Mesenchymal stem cell (in vitro differentiated cells and primary cell): ENCODE measurements at regions not wholly inside any gene's neighbourhood (a gene's known extent, or its start where the extent isn't known, plus 50 kb on each side); places are given as distances from the start of the nearest gene placed in this dataset.

Experiments used
- DNase-seq: peaks from one replicate; pipeline ENCODE4 v3.0.0-alpha.2; 2013
- H2AFZ ChIP-seq: one replicate; pipeline ENCODE4 v1.6.1; 2013; ENCODE audit warnings: low read depth, mild to moderate bottlenecking, control low read depth, inconsistent platforms, low read length, moderate library complexity
- H2AK5ac ChIP-seq: 2 replicates; pipeline ENCODE4 v1.6.1; 2013; ENCODE audit warnings: low read length, moderate library complexity, mild to moderate bottlenecking, inconsistent platforms; ENCODE audit not compliant: severe bottlenecking
- H2BK120ac ChIP-seq: one replicate; pipeline ENCODE4 v1.6.1; 2013; ENCODE audit warnings: low read depth, mild to moderate bottlenecking, inconsistent platforms, low read length, moderate library complexity
- H2BK12ac ChIP-seq, 2 experiments: one replicate each; pipeline ENCODE4 v1.6.1; 2013; ENCODE audit warnings: inconsistent platforms in 2 of 2, low read length in 2 of 2, mild to moderate bottlenecking in 2 of 2, moderate library complexity in 2 of 2, control low read depth in 1 of 2
- H2BK15ac ChIP-seq: one replicate; pipeline ENCODE4 v1.6.1; 2013; ENCODE audit warnings: mild to moderate bottlenecking, low read depth, inconsistent platforms; ENCODE audit not compliant: poor library complexity, severe bottlenecking
- H2BK5ac ChIP-seq: 2 replicates; pipeline ENCODE4 v1.6.1; 2013; ENCODE audit warnings: low read depth, mild to moderate bottlenecking, low read length, control low read depth, inconsistent platforms; ENCODE audit not compliant: poor library complexity, severe bottlenecking
- H3K14ac ChIP-seq, 2 experiments: one replicate each; pipeline ENCODE4 v1.6.1; 2013; ENCODE audit warnings: inconsistent platforms in 2 of 2, low read length in 2 of 2, control low read depth in 1 of 2, mild to moderate bottlenecking in 1 of 2, moderate library complexity in 1 of 2
- H3K18ac ChIP-seq, 2 experiments: one replicate each; pipeline ENCODE4 v1.6.1; 2013; ENCODE audit warnings: inconsistent platforms in 2 of 2, low read length in 2 of 2, control low read depth in 1 of 2, low read depth in 1 of 2, mild to moderate bottlenecking in 1 of 2
- H3K23ac ChIP-seq, 2 experiments: one replicate each; pipeline ENCODE4 v1.6.1; 2013; ENCODE audit warnings: inconsistent platforms in 2 of 2, low read length in 2 of 2, mild to moderate bottlenecking in 2 of 2, moderate library complexity in 2 of 2, control low read depth in 1 of 2
- H3K27ac ChIP-seq: 2 replicates; pipeline ENCODE4 v1.5.1; 2013; ENCODE audit warnings: mild to moderate bottlenecking, moderate library complexity, low read length, control low read depth, inconsistent platforms; ENCODE audit not compliant: poor library complexity, severe bottlenecking
- H3K27me3 ChIP-seq, 2 experiments: 2 replicates each; pipeline versions ENCODE4 v1.6.1 to v1.7.0; 2013; ENCODE audit warnings: low read length in 2 of 2, mild to moderate bottlenecking in 2 of 2, moderate library complexity in 2 of 2, control low read depth in 1 of 2, inconsistent platforms in 1 of 2; ENCODE audit not compliant: control insufficient read depth in 1 of 2, insufficient read depth in 1 of 2
- H3K36me3 ChIP-seq, 2 experiments: 2 replicates each; pipeline versions ENCODE4 v1.6.1 to v1.7.0; 2013; ENCODE audit warnings: low read length in 2 of 2, control low read depth in 1 of 2, inconsistent platforms in 1 of 2, low read depth in 1 of 2, mild to moderate bottlenecking in 1 of 2; ENCODE audit not compliant: insufficient read depth in 2 of 2, control insufficient read depth in 1 of 2
- H3K4ac ChIP-seq, 2 experiments: one replicate each; pipeline ENCODE4 v1.6.1; 2013; ENCODE audit warnings: inconsistent platforms in 2 of 2, low read length in 2 of 2, mild to moderate bottlenecking in 2 of 2, moderate library complexity in 2 of 2, control low read depth in 1 of 2, low read depth in 1 of 2
- H3K4me1 ChIP-seq: 2 replicates; pipeline ENCODE4 v1.6.1; 2013; ENCODE audit warnings: low read depth, low read length, control low read depth; ENCODE audit not compliant: control insufficient read depth, insufficient read depth
- H3K4me2 ChIP-seq: 2 replicates; pipeline ENCODE4 v1.6.1; 2013; ENCODE audit warnings: low read length, mild to moderate bottlenecking, inconsistent platforms; ENCODE audit not compliant: poor library complexity, severe bottlenecking
- H3K4me3 ChIP-seq, 2 experiments: 2 replicates each; pipeline versions ENCODE4 v1.5.1 to v1.7.0; 2013; ENCODE audit warnings: low read length in 2 of 2, mild to moderate bottlenecking in 2 of 2, control low read depth in 1 of 2, low read depth in 1 of 2; ENCODE audit not compliant: insufficient read depth in 1 of 2
- H3K79me1 ChIP-seq: replicated peaks from 2 replicates; pipeline ENCODE4 v1.6.1; 2013; ENCODE audit warnings: mild to moderate bottlenecking, control low read depth, low read length, inconsistent platforms; ENCODE audit not compliant: poor library complexity, severe bottlenecking
- H3K9ac ChIP-seq: 2 replicates; pipeline ENCODE4 v1.7.0; 2013; ENCODE audit warnings: mild to moderate bottlenecking, low read length, moderate library complexity
- H3K9me3 ChIP-seq: 2 replicates; pipeline ENCODE4 v1.7.0; 2013; ENCODE audit warnings: mild to moderate bottlenecking, low read length; ENCODE audit not compliant: control insufficient read depth
- H4K8ac ChIP-seq: one replicate; pipeline ENCODE4 v1.6.1; 2013; ENCODE audit warnings: inconsistent platforms, mild to moderate bottlenecking, low read length, moderate library complexity
- H4K91ac ChIP-seq: one replicate; pipeline ENCODE4 v1.6.1; 2013; ENCODE audit warnings: mild to moderate bottlenecking, low read length, inconsistent platforms
- WGBS: methylation state at CpG from one replicate; pipeline ENCODE4 v1.1.7; 2013; ENCODE audit warnings: mixed read lengths; 5-methylcytosine and 5-hydroxymethylcytosine counted together

DNA sequence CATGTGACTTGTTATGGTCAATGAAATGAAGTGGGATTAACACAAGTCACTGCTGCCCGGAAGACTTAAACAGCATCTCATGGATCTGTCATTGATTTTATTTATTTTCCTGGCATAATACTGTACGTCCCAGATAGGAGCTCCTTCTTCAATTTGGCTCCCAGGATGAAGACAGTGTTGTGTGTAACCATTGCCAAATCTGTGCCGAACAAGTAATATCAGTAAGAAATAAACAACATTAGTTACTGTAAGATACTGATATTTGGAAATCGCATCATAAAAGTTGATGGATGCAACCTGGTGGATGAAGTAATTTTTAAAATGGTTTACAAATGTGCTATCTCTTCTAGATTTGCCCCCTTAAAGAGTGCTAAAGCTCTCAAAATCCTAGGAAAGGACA lies 419.0 kb upstream of the MMADHC start:
- Histone ChIP-seq H4K8ac (no peak overlapping the region), H2BK120ac (no peak overlapping the region)

GRCh38 chr2:150003544-150003943 lies 416.0 kb upstream of the MMADHC start:
- H3K18ac ChIP-seq: peak overlapping the region in 1 of 2 experiments; percentile 4
- WGBS: 100% methylated on average over 1 of the region's 1 CpG
- no peaks in the 10 kb centered on the region for H3K27me3 ChIP-seq
- H3K79me1 ChIP-seq: no peaks in the 10 kb centered on the region
- no peak overlapping the region for H3K9ac ChIP-seq
- H2AFZ ChIP-seq: no peak overlapping the region
- H3K14ac ChIP-seq: peak overlapping the region in 1 of 2 experiments; percentile 30
- no peak overlapping the region for H2BK15ac ChIP-seq
- no peak overlapping the region for H3K4me2 ChIP-seq
- no peak overlapping the region for H2BK120ac ChIP-seq
- no peaks in the 10 kb centered on the region for H3K4me1 ChIP-seq
- H3K4ac ChIP-seq: no peak overlapping the region
- no peak overlapping the region for H2AK5ac ChIP-seq
- H4K91ac ChIP-seq: no peak overlapping the region
- no peak overlapping the region for H2BK12ac ChIP-seq
- no peak overlapping the region for H4K8ac ChIP-seq
- no peak overlapping the region for H3K23ac ChIP-seq
- no peak overlapping the region for H2BK5ac ChIP-seq
- H3K27ac ChIP-seq: no peak overlapping the region
- no peaks in the 10 kb centered on the region for H3K36me3 ChIP-seq
- no peak overlapping the region for H3K4me3 ChIP-seq
- H3K9me3 ChIP-seq: no peaks in the 10 kb centered on the region
- DNase-seq: no peak

More for the DNA sequence above, 419.0 kb upstream of the MMADHC start:
- Histone ChIP-seq H2BK12ac (no peak overlapping the region), H2AK5ac (no peak overlapping the region), H3K27me3 (no peaks in the 10 kb centered on the region), H2BK5ac (no peak overlapping the region), H3K9ac (no peak overlapping the region), H3K23ac (no peak overlapping the region), H3K9me3 (no peaks in the 10 kb centered on the region), H3K4me2 (no peak overlapping the region), H3K36me3 (no peaks in the 10 kb centered on the region), H3K14ac (no peak overlapping the region), H3K4ac (no peak overlapping the region), H2AFZ (no peak overlapping the region), H3K79me1 (no peaks in the 10 kb centered on the region), H3K4me1 (no peaks in the 10 kb centered on the region), H3K18ac (no peak overlapping the region), H4K91ac (no peak overlapping the region), H3K4me3 (no peak overlapping the region), H2BK15ac (no peak overlapping the region), H3K27ac (no peak overlapping the region)
- DNase-seq: no peak
- 100% methylated on average over 3 of the region's 4 CpGs for WGBS

- no peak overlapping the region for H3K9ac ChIP-seq
- no peak for DNase-seq
- no peak overlapping the region for H2BK5ac ChIP-seq
- H2AK5ac ChIP-seq: no peak overlapping the region
- 100% methylated on average over 2 of the region's 4 CpGs for WGBS
- no peak overlapping the region for H3K14ac ChIP-seq
- no peak overlapping the region for H2BK120ac ChIP-seq
- no peaks in the 10 kb centered on the region for H3K4me1 ChIP-seq
- no peak overlapping the region for H3K23ac ChIP-seq
- H3K79me1 ChIP-seq: no peaks in the 10 kb centered on the region
- H4K91ac ChIP-seq: no peak overlapping the region
- H3K4me3 ChIP-seq: no peak overlapping the region
- no peaks in the 10 kb centered on the region for H3K36me3 ChIP-seq
- H3K9me3 ChIP-seq: no peaks in the 10 kb centered on the region
- no peak overlapping the region for H3K4me2 ChIP-seq
- H3K18ac ChIP-seq: no peak overlapping the region
- H2BK15ac ChIP-seq: no peak overlapping the region
- no peak overlapping the region for H4K8ac ChIP-seq
- no peak overlapping the region for H3K4ac ChIP-seq
- H2AFZ ChIP-seq: no peak overlapping the region
- H3K27me3 ChIP-seq: no peaks in the 10 kb centered on the region
- no peak overlapping the region for H3K27ac ChIP-seq
- H2BK12ac ChIP-seq: no peak overlapping the region
These were observed 414.2 kb upstream of the MMADHC start for GRCh38 chr2:150001788-150002187.

- H3K23ac ChIP-seq: no peak overlapping the region
- 91% methylated on average over 3 of the region's 3 CpGs for WGBS
- no peak overlapping the region for H3K14ac ChIP-seq
- H3K4me1 ChIP-seq: no peaks in the 10 kb centered on the region
- no peak overlapping the region for H2BK12ac ChIP-seq
- no peak for DNase-seq
- no peaks in the 10 kb centered on the region for H3K36me3 ChIP-seq
- H2BK120ac ChIP-seq: no peak overlapping the region
- H3K9me3 ChIP-seq: no peaks in the 10 kb centered on the region
- no peak overlapping the region for H3K4ac ChIP-seq
- no peak overlapping the region for H3K9ac ChIP-seq
- no peaks in the 10 kb centered on the region for H3K79me1 ChIP-seq
- H2AFZ ChIP-seq: no peak overlapping the region
- no peak overlapping the region for H3K18ac ChIP-seq
- no peaks in the 10 kb centered on the region for H3K27me3 ChIP-seq
- H2BK5ac ChIP-seq: no peak overlapping the region
- no peak overlapping the region for H2BK15ac ChIP-seq
- no peak overlapping the region for H3K27ac ChIP-seq
- H4K8ac ChIP-seq: no peak overlapping the region
- no peak overlapping the region for H3K4me2 ChIP-seq
- no peak overlapping the region for H4K91ac ChIP-seq
- H2AK5ac ChIP-seq: no peak overlapping the region
- H3K4me3 ChIP-seq: no peak overlapping the region
These were observed 409.3 kb upstream of the MMADHC start for GRCh38 chr2:149996901-149997300.
